Smooth muscle cell (in vitro differentiated cells): ENCODE measurements at regions not wholly inside any gene's neighbourhood (a gene's known extent, or its start where the extent isn't known, plus 50 kb on each side); places are given as distances from the start of the nearest gene placed in this dataset.

Source experiments
- DNase-seq: peaks from one replicate; lab custom pipeline; 2025; ENCODE audit not compliant: unreplicated experiment; lab: John Stamatoyannopoulos, UW
- H2AFZ ChIP-seq: fragments of 200-600 bp; sonication (generic); 2 replicates; pipeline ENCODE4 v1.6.0; 2016; ENCODE audit warnings: antibody characterized with exemption, low read depth, mild to moderate bottlenecking
- H3F3A ChIP-seq: fragments of 200-600 bp; sonication (generic); 2 replicates; pipeline ENCODE4 v1.6.0; 2017; ENCODE audit warnings: antibody characterized with exemption, low read depth
- H3K27ac ChIP-seq: fragments of 200-600 bp; sonication (generic); 2 replicates; pipeline ENCODE4 v1.5.1; 2016; ENCODE audit warnings: low read depth, mild to moderate bottlenecking
- H3K27me3 ChIP-seq: fragments of 200-600 bp; sonication (generic); 2 replicates; pipeline ENCODE4 v1.6.1; 2016; ENCODE audit warnings: low read depth, mild to moderate bottlenecking
- H3K36me3 ChIP-seq: fragments of 200-600 bp; sonication (generic); 2 replicates; pipeline ENCODE4 v1.5.1; 2016; ENCODE audit warnings: low read depth
- H3K4me1 ChIP-seq: fragments of 200-600 bp; sonication (generic); 2 replicates; pipeline ENCODE4 v1.5.1; 2016; ENCODE audit warnings: low read depth
- H3K4me2 ChIP-seq: fragments of 200-600 bp; sonication (generic); 2 replicates; pipeline ENCODE4 v1.6.0; 2016; ENCODE audit warnings: mild to moderate bottlenecking
- H3K4me3 ChIP-seq: fragments of 200-600 bp; sonication (generic); 2 replicates; pipeline ENCODE4 v1.5.1; 2016; ENCODE audit warnings: mild to moderate bottlenecking
- H3K79me2 ChIP-seq: fragments of 200-600 bp; sonication (generic); 2 replicates; pipeline ENCODE4 v1.6.0; 2016; ENCODE audit warnings: low read depth, mild to moderate bottlenecking
- H3K9ac ChIP-seq: fragments of 200-600 bp; sonication (generic); 2 replicates; pipeline ENCODE4 v1.6.0; 2016; ENCODE audit warnings: low read depth
- H3K9me3 ChIP-seq: fragments of 200-600 bp; sonication (generic); replicated peaks from 2 replicates; pipeline ENCODE4 v1.5.1; 2016; ENCODE audit warnings: low read depth
- H4K20me1 ChIP-seq: fragments of 200-600 bp; sonication (generic); 2 replicates; pipeline ENCODE4 v1.6.0; 2016; ENCODE audit warnings: low read depth
- WGBS: methylation state at CpG from one replicate; pipeline ENCODE4 v1.1.7; 2016; ENCODE audit warnings: low lambda C conversion rate; 5-methylcytosine and 5-hydroxymethylcytosine counted together
- TF ChIP-seq, protein P1 (sequence below): fragments of 200-600 bp; sonication (generic); IDR thresholded peaks from 2 replicates; pipeline ENCODE4 v1.5.1; 2017; ENCODE audit warnings: borderline replicate concordance, mild to moderate bottlenecking, antibody characterized with exemption; ENCODE audit not compliant: insufficient read depth, poor library complexity, severe bottlenecking

- Histone ChIP-seq H3K79me2 (no peaks in the 10 kb centered on the region), H3K27me3 (no peaks in the 10 kb centered on the region), H3K4me1 (peaks cover 21% of the 10 kb centered on the region), H4K20me1 (no peaks in the 10 kb centered on the region), H2AFZ (no peak overlapping the region), H3K9me3 (no peaks in the 10 kb centered on the region), H3K4me2 (no peak overlapping the region), H3K9ac (no peak overlapping the region), H3F3A (no peaks in the 10 kb centered on the region), H3K36me3 (no peaks in the 10 kb centered on the region), H3K4me3 (no peak overlapping the region), H3K27ac (no peak overlapping the region)
- TF ChIP-seq, protein P1, sequence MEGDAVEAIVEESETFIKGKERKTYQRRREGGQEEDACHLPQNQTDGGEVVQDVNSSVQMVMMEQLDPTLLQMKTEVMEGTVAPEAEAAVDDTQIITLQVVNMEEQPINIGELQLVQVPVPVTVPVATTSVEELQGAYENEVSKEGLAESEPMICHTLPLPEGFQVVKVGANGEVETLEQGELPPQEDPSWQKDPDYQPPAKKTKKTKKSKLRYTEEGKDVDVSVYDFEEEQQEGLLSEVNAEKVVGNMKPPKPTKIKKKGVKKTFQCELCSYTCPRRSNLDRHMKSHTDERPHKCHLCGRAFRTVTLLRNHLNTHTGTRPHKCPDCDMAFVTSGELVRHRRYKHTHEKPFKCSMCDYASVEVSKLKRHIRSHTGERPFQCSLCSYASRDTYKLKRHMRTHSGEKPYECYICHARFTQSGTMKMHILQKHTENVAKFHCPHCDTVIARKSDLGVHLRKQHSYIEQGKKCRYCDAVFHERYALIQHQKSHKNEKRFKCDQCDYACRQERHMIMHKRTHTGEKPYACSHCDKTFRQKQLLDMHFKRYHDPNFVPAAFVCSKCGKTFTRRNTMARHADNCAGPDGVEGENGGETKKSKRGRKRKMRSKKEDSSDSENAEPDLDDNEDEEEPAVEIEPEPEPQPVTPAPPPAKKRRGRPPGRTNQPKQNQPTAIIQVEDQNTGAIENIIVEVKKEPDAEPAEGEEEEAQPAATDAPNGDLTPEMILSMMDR = no peak
- WGBS = 96% methylated on average over 12 of the region's 12 CpGs
- no peak for DNase-seq
These were observed 299.5 kb upstream of the PMFBP1 start for GRCh38 chr16:72471317-72471924.

DNA sequence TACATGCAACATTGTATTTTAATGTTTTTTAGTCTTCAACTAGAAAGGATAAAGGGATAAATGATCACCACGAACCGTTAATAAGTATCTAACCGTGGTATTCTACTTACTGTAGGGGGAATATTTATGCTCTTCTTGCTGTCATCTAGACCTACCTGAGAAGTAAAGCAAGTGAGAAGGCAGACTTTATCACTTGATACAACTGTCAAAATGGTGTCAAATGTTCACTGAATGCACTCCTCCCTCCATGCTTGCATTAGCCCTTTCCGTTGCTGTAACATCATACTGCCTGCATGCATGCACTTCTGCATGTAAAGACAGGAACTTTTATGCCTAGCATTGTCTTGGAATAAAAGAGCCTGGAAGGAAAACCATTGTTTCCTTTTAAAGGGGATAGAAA lies 298.6 kb upstream of the PMFBP1 start:
- Histone ChIP-seq H3K36me3 (no peaks in the 10 kb centered on the region), H3K9me3 (no peaks in the 10 kb centered on the region), H3K4me2 (no peak overlapping the region), H3K27me3 (no peaks in the 10 kb centered on the region), H2AFZ (no peak overlapping the region), H3K4me1 (peaks cover 20% of the 10 kb centered on the region), H3F3A (no peaks in the 10 kb centered on the region), H3K4me3 (no peak overlapping the region), H3K9ac (no peak overlapping the region), H3K27ac (no peak overlapping the region), H3K79me2 (no peaks in the 10 kb centered on the region), H4K20me1 (no peaks in the 10 kb centered on the region)
- 90% methylated on average over 4 of the region's 4 CpGs for WGBS
- no peak for DNase-seq
- TF ChIP-seq, protein P1 = no peak

GRCh38 chr16:72469932-72470331 lies 298.0 kb upstream of the PMFBP1 start:
- Histone ChIP-seq H3K4me3 (no peak overlapping the region), H4K20me1 (no peaks in the 10 kb centered on the region), H3K27me3 (no peaks in the 10 kb centered on the region), H2AFZ (no peak overlapping the region), H3K4me1 (peaks cover 13% of the 10 kb centered on the region), H3K9ac (no peak overlapping the region), H3K9me3 (no peaks in the 10 kb centered on the region), H3K36me3 (no peaks in the 10 kb centered on the region), H3F3A (no peaks in the 10 kb centered on the region), H3K27ac (no peak overlapping the region), H3K4me2 (no peak overlapping the region), H3K79me2 (no peaks in the 10 kb centered on the region)
- TF ChIP-seq, protein P1 = no peak
- no peak for DNase-seq
- 84% methylated on average over 2 of the region's 2 CpGs for WGBS

- Histone ChIP-seq H3K4me3 (no peak overlapping the region), H4K20me1 (no peaks in the 10 kb centered on the region)
These were observed 296.6 kb upstream of the PMFBP1 start for GRCh38 chr16:72468582-72468981.

More at GRCh38 chr16:72468582-72468981, 296.6 kb upstream of the PMFBP1 start:
- H3K4me1 ChIP-seq = peaks cover 3% of the 10 kb centered on the region
- H3K9ac ChIP-seq = no peak overlapping the region
- H3K27ac ChIP-seq = no peak overlapping the region
- no peaks in the 10 kb centered on the region for H3K9me3 ChIP-seq
- TF ChIP-seq, protein P1 = no peak
- H3K27me3 ChIP-seq = no peaks in the 10 kb centered on the region
- no peaks in the 10 kb centered on the region for H3F3A ChIP-seq
- H2AFZ ChIP-seq = no peak overlapping the region
- no peaks in the 10 kb centered on the region for H3K36me3 ChIP-seq
- no peak for DNase-seq
- no peak overlapping the region for H3K4me2 ChIP-seq
- H3K79me2 ChIP-seq = no peaks in the 10 kb centered on the region
